HG02763 (cell line): ENCODE measurements at regions not wholly inside any gene's neighbourhood (a gene's known extent, or its start where the extent isn't known, plus 50 kb on each side); places are given as distances from the start of the nearest gene placed in this dataset.

Experiments
- ATAC-seq: cut with Tn5 transposase; IDR thresholded peaks from one replicate; pipeline ENCODE4 v1.9.1; 2021; ENCODE audit warnings: mild to moderate bottlenecking, moderate library complexity; ENCODE audit not compliant: unreplicated experiment

- ATAC-seq, result no peak
Observed at GRCh38 chr3:137201066-137201465, 243.3 kb downstream of the IL20RB start.

GRCh38 chr3:137202941-137203340 lies 245.2 kb downstream of the IL20RB start:
- ATAC-seq, result no peak

DNA sequence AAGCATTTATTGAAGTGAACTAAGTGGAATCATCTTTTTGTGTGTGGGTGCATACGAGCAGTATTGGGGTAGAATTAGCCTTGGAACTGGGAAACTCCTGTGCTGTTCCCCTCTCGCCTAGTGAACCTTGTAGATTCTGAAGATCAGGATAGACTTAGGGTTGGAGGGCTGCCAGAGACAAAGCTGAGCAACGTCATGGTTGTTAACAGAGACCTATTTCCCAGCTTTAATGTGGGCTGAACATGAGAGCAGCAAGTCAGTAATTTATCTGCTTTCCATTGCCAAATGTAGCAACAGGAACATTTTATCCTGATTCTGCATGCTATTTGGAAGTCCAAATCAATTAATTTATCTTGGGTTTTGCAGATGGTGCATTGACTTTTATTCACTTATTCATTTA lies 246.6 kb downstream of the IL20RB start:
- no peak for ATAC-seq

DNA sequence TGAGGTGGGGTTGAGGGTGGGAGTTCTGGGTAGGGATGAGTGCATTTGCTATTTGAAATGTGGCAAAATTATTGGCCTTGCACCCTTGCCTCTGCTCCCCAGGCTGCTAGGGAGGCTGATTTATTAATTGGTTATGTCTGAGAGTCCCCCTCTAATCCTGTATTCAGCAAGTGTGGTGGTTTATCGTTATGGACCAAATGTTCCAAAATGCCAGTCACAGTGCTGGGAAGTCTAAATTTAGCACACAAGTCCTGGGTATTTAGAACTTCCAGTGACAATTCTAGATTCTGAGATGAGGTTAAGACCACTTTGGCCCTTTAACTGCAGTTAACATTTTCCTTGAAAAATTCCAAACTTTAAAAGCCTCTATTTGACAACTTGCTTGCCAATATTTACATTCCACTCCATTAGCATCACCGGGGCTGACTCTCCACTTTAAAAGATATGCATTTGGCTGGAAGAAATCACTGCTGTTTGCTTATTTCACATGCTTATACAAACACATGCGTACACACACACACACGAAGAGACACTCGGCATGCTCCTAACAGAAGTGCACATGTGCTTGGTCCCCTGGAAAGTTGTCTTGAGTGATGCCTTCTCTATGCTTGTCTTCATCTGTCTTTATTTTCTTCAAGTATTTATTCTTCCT lies 247.7 kb downstream of the IL20RB start:
- no peak for ATAC-seq

DNA sequence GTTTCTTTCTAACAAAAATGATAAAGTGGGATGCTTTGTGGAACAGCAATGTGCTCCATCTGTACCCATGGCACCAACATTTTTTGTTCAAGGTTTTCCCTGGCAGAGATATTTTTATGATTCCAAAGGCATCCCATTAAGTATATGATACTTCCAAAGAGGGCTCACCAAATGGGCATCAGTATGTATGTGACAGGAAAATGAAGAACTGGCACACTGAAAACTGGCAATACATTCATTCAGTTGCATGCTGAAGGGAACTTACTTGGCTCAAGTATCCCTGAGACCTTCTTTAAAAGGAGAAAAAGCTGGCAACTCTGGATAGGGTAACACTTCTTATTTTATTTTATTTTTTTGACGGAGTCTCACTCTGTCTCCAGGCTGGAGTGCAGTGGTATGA lies 249.8 kb downstream of the IL20RB start:
- no peak for ATAC-seq

- ATAC-seq, result no peak
Observed at GRCh38 chr3:137217733-137218132, 259.9 kb downstream of the IL20RB start.

GRCh38 chr3:137219801-137220445 lies 262.1 kb downstream of the IL20RB start:
- ATAC-seq, result no peak

DNA sequence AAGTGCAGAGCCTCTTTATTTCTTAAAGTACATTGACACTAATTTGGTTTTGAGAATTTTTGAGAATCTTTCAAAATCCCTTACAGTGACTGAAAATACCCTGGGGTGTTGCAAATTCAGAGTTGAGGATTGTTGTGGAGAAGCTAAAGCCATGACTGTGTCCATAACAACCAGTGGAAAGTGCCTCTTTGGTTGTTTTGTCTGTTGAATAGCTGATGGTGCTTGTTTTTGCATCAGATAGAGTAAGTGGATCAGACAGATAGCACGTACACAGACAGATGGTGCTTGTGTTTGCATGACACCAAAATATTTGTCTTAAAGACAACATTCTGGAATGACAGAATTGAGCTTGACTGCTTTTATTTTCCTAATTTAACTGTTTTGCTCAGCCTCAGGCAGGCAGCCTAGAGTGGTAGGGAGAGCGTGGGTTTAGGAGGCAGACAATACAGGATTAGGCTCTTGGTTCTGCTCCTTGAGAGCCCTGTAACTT lies 265.0 kb downstream of the IL20RB start:
- no peak for ATAC-seq

GRCh38 chr3:137224464-137224863 lies 266.7 kb downstream of the IL20RB start:
- ATAC-seq, result no peak

GRCh38 chr3:137242836-137243400 lies 285.1 kb downstream of the IL20RB start:
- ATAC-seq, result no peak

GRCh38 chr3:137246491-137246890 lies 288.7 kb downstream of the IL20RB start:
- no peak for ATAC-seq

DNA sequence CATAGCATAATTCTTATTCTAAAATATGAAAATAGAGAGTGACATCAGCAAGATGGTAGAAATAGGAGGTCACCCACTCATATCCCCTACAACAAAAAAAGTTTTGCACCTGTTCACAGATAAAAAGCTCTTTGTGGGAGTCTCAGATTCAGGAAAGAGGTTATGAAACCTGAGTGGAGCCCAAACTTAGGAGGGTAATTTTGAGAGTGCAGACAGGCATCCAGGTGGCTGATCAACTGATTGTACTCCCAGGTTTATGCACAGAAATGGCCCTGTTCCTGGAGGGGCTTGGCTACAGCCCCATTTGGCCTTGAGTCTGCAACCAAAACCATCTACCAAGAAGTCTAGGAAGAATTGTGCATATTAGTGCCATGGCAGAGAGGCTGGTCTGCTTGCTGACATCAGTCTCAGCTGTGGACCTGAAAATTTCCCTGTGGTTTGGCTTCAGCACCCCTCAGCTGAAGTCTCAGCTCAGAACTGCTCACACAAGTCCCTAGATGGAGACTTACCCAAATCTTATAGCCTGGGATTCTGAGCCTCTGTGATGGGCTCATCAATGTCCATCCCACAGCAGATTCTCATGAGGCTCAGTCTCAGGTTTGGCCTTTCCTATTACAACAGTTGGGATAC lies 291.6 kb downstream of the IL20RB start:
- ATAC-seq, result no peak

GRCh38 chr3:137259089-137259488 lies 301.3 kb downstream of the IL20RB start:
- ATAC-seq, result no peak

GRCh38 chr3:137259701-137260100 lies 301.9 kb downstream of the IL20RB start:
- no peak for ATAC-seq

GRCh38 chr3:137264071-137264820 lies 306.5 kb downstream of the IL20RB start:
- ATAC-seq, result no peak

DNA sequence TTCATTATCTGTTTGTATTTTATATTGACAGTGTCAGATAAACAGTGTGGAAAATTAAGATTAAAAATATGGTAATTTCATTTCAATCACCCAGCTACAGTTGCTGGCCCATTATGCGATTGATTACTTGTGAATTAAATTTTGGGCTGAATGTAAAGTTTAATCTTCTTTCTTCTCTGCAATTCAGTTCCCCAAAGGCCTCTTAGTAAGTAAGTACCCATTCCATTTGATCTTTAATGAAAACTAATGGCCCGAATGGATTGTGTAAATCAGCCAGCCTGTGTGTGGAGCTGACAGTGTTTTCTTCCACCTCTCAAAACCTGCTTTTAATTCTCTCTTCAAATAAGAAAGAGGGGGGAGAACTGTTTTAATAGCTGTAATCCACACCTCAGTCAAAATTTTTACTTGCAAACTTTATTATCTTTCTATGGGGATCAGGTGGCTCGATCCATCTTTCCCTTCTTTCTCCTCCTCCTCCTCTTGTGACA lies 307.1 kb downstream of the IL20RB start:
- no peak for ATAC-seq

- no peak for ATAC-seq
Observed at GRCh38 chr3:137282871-137283270, 325.1 kb downstream of the IL20RB start.

GRCh38 chr3:137285924-137286323 lies 328.1 kb downstream of the IL20RB start:
- no peak for ATAC-seq

GRCh38 chr3:137293086-137293485 lies 335.3 kb downstream of the IL20RB start:
- no peak for ATAC-seq

- ATAC-seq, result no peak
Observed at GRCh38 chr3:137294139-137294538, 336.4 kb downstream of the IL20RB start.

DNA sequence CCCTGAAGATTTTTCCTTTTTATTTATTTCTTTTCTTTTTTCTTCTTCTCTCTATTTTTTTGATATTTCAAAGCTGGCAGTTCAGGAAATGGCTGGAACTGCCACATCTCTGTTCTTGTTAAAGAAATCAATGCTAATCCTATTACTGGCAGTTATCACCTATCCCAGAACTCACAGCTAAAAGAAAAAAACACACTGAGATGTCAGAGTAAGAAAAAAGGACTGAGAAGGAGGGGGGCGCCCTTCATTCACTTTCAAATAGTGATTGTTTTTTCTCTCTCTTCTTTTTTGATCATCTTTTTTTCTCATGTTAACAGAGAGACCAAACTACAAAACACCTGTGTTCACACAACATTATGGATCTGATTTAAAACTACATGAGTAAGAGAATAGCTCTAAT lies 337.1 kb downstream of the IL20RB start:
- no peak for ATAC-seq
